CD14-positive monocyte (primary cell): ENCODE measurements at regions not wholly inside any gene's neighbourhood (a gene's known extent, or its start where the extent isn't known, plus 50 kb on each side); places are given as distances from the start of the nearest gene placed in this dataset.

Experiments
- DNase-seq, 3 donors: peaks; one replicate each; pipeline ENCODE4 v3.0.0-alpha.2; 2011 to 2022
- H2AFZ ChIP-seq: 2 replicates; pipeline ENCODE4 v1.6.0; 2012; ENCODE audit warnings: mild to moderate bottlenecking, low read depth, low read length, inconsistent platforms; ENCODE audit not compliant: insufficient read depth, poor library complexity, severe bottlenecking
- H3K27ac ChIP-seq, 2 donors: 1 replicate in 1 of 2; 2 replicates in 1 of 2; pipeline ENCODE4 v1.5.1; 2012 to 2013; ENCODE audit warnings: low read length in 2 of 2, control low read depth in 1 of 2, inconsistent platforms in 1 of 2, low read depth in 1 of 2, mild to moderate bottlenecking in 1 of 2
- H3K27me3 ChIP-seq, 2 donors: one replicate each; pipeline versions ENCODE4 v1.6.0 to v1.6.1; 2011 to 2013; ENCODE audit warnings: low read length in 2 of 2; ENCODE audit not compliant: control insufficient read depth in 2 of 2, insufficient read depth in 2 of 2
- H3K36me3 ChIP-seq, 2 donors: replicated peaks in 1 of 2; 1 replicate in 1 of 2; 2 replicates in 1 of 2; pipeline versions ENCODE4 v1.5.1 to v1.6.1; 2012 to 2013; ENCODE audit warnings: low read length in 2 of 2, control low read depth in 1 of 2, inconsistent platforms in 1 of 2, mild to moderate bottlenecking in 1 of 2; ENCODE audit not compliant: insufficient read depth in 2 of 2, control insufficient read depth in 1 of 2
- H3K4me1 ChIP-seq, 2 donors: 1 replicate in 1 of 2; 2 replicates in 1 of 2; pipeline versions ENCODE4 v1.5.1 to v1.6.1; 2012 to 2013; ENCODE audit warnings: low read length in 2 of 2, control low read depth in 1 of 2, inconsistent platforms in 1 of 2, mild to moderate bottlenecking in 1 of 2, moderate library complexity in 1 of 2; ENCODE audit not compliant: insufficient read depth in 2 of 2, control insufficient read depth in 1 of 2
- H3K4me2 ChIP-seq: replicated peaks from 2 replicates; pipeline ENCODE3; 2012; ENCODE audit warnings: low read length, moderate library complexity, mild to moderate bottlenecking; ENCODE audit not compliant: poor library complexity, severe bottlenecking; ENCODE audit errors: extremely low read depth
- H3K4me3 ChIP-seq, 3 experiments: fragments of 200-600 bp in 1 of 3; sonication (generic) in 1 of 3; replicated peaks in 1 of 3; 1 replicate in 2 of 3; 2 replicates in 1 of 3; pipeline ENCODE4 v1.5.1; 2011 to 2013; ENCODE audit warnings: low read length in 3 of 3, mild to moderate bottlenecking in 3 of 3, control low read depth in 2 of 3, low read depth in 2 of 3, inconsistent platforms in 1 of 3, moderate library complexity in 1 of 3
- H3K79me2 ChIP-seq: 2 replicates; pipeline ENCODE4 v1.6.0; 2012; ENCODE audit warnings: mild to moderate bottlenecking, control low read depth, inconsistent platforms, low read length, moderate library complexity; ENCODE audit not compliant: insufficient read depth
- H3K9ac ChIP-seq: 2 replicates; pipeline ENCODE4 v1.6.0; 2017; ENCODE audit warnings: low read length, mild to moderate bottlenecking; ENCODE audit not compliant: insufficient read depth, poor library complexity, severe bottlenecking
- H3K9me3 ChIP-seq, 2 donors: replicated peaks in 1 of 2; 1 replicate in 1 of 2; 2 replicates in 1 of 2; pipeline versions ENCODE4 v1.5.1 to v1.6.1; 2012 to 2013; ENCODE audit warnings: low read length in 2 of 2, control low read depth in 1 of 2; ENCODE audit not compliant: control insufficient read depth in 1 of 2, insufficient read depth in 1 of 2
- H4K20me1 ChIP-seq: 2 replicates; pipeline ENCODE4 v1.6.0; 2012; ENCODE audit warnings: mild to moderate bottlenecking, low read length, control low read depth, moderate library complexity; ENCODE audit not compliant: insufficient read depth
- H3K27ac Mint-ChIP-seq, 7 donors: one replicate each; pipeline ENCODE4 v1.8.0; 2020; ENCODE audit warnings: mild to moderate bottlenecking in 7 of 7, mixed read lengths in 7 of 7, moderate library complexity in 6 of 7, inconsistent platforms in 2 of 7
- H3K27me3 Mint-ChIP-seq, 3 donors: one replicate each; pipeline ENCODE4 v1.8.0; 2021 to 2022; ENCODE audit warnings: low read depth in 3 of 3, mild to moderate bottlenecking in 3 of 3, mixed read lengths in 3 of 3, moderate library complexity in 3 of 3, inconsistent platforms in 1 of 3
- H3K36me3 Mint-ChIP-seq, 2 donors: one replicate each; pipeline ENCODE4 v1.8.0; 2020; ENCODE audit warnings: mixed read lengths in 2 of 2, inconsistent platforms in 1 of 2, mild to moderate bottlenecking in 1 of 2
- H3K4me1 Mint-ChIP-seq: one replicate; pipeline ENCODE4 v1.8.0; 2020; ENCODE audit warnings: mild to moderate bottlenecking, mixed read lengths
- H3K4me3 Mint-ChIP-seq, 2 donors: one replicate each; pipeline ENCODE4 v1.8.0; 2020; ENCODE audit warnings: mild to moderate bottlenecking in 2 of 2, mixed read lengths in 2 of 2, moderate library complexity in 1 of 2
- H3K9me3 Mint-ChIP-seq, 7 donors: one replicate each; pipeline ENCODE4 v1.8.0; 2020 to 2022; ENCODE audit warnings: mixed read lengths in 7 of 7, mild to moderate bottlenecking in 6 of 7, moderate library complexity in 6 of 7, inconsistent platforms in 2 of 7
- WGBS: methylation state at CpG from one replicate; pipeline ENCODE4 v1.1.5; 2013; ENCODE audit warnings: missing lambda C conversion rate; ENCODE audit not compliant: insufficient coverage; 5-methylcytosine and 5-hydroxymethylcytosine counted together
- intact Hi-C, 2 donors: fragments of 100-400 bp; cut with micrococcal nuclease; formaldehyde crosslinking; loops; one replicate each; pipeline versions ENCODE4 v1.15.0 to v1.15.1; 2023
- TF ChIP-seq, protein P1 (sequence below): fragments of 200-600 bp; IDR thresholded peaks from one replicate; pipeline ENCODE4 v1.8.0; 2022; ENCODE audit warnings: antibody characterized with exemption, mild to moderate bottlenecking

DNA sequence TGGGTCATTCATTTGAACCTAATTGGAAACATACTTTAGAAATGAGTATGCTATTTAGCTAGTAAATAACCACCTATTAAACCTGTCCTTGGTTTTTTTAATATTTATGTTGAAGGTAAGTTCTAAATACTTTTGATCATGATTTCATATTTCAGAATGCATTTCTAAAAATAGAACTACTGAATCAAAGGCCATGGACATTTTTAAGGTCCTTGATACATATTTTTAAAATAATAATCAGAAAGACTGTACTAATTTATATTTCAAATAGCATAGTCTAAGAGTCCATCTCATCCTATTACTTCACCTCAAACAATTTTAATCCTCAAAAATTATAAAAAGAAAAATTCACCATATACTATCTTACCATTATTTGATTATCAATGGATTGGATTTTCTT, 102.1 kb upstream of the AKR1E2 start:
- Histone ChIP-seq H4K20me1 (no peaks in the 10 kb centered on the region), H3K9me3 (no peaks in the 10 kb centered on the region), H3K4me1 (no peaks in the 10 kb centered on the region), H3K4me3 (no peak overlapping the region), H3K4me2 (no peak overlapping the region), H3K36me3 (no peaks in the 10 kb centered on the region), H3K79me2 (no peaks in the 10 kb centered on the region), H3K27me3 (no peaks in the 10 kb centered on the region), H3K27ac (no peak overlapping the region), H2AFZ (no peak overlapping the region), H3K9ac (no peak overlapping the region)
- H3K4me1 Mint-ChIP-seq = no peaks in the 10 kb centered on the region
- no peaks in the 10 kb centered on the region for H3K36me3 Mint-ChIP-seq
- peaks cover 0 to 2% (median 0%) of the 10 kb centered on the region in 7 donors for H3K9me3 Mint-ChIP-seq
- no peak for DNase-seq
- H3K4me3 Mint-ChIP-seq = no peak overlapping the region
- intact Hi-C loops = no loop called here
- TF ChIP-seq, protein P1, sequence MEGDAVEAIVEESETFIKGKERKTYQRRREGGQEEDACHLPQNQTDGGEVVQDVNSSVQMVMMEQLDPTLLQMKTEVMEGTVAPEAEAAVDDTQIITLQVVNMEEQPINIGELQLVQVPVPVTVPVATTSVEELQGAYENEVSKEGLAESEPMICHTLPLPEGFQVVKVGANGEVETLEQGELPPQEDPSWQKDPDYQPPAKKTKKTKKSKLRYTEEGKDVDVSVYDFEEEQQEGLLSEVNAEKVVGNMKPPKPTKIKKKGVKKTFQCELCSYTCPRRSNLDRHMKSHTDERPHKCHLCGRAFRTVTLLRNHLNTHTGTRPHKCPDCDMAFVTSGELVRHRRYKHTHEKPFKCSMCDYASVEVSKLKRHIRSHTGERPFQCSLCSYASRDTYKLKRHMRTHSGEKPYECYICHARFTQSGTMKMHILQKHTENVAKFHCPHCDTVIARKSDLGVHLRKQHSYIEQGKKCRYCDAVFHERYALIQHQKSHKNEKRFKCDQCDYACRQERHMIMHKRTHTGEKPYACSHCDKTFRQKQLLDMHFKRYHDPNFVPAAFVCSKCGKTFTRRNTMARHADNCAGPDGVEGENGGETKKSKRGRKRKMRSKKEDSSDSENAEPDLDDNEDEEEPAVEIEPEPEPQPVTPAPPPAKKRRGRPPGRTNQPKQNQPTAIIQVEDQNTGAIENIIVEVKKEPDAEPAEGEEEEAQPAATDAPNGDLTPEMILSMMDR = no peak
- H3K27me3 Mint-ChIP-seq = no peaks in the 10 kb centered on the region
- no peak overlapping the region for H3K27ac Mint-ChIP-seq

DNA sequence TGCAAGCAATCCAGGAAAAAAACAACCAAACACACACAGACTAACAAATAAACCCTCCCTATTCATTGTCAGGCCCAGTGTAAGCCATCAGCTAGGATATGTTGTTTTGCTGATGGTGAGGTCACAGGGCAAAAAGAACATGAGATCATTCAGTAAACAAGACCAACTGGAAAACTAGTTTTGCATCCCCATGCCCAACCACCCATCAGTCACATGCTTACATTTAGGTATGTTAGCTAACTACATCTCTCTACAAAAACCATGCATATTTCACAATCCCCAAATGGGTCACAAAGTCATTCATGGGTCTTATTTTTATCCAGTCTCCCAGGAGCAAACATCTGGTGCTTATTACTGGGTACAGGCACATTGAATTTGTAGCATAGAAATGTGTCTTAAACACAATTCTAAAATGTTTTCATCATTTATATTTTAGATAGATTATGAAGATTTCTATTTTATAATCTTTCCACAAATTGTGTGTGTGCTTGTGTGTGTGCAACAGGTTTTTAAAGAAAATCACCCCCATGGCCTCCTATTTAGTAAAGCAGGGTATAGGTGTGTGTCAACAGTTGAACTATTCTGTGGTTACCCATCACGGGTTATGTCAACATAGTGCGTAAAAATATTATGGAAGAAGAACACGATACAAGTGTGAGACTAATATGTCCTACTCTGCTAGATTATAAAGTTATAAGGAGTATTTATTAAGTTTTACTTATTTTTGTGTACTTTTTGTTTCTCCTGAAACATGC, 103.8 kb upstream of the AKR1E2 start:
- H2AFZ ChIP-seq = no peak overlapping the region
- no peaks in the 10 kb centered on the region for H3K27me3 ChIP-seq
- Mint-ChIP-seq H3K9me3 (peaks cover 0 to 2% (median 0%) of the 10 kb centered on the region in 7 donors), H3K27me3 (no peaks in the 10 kb centered on the region), H3K36me3 (no peaks in the 10 kb centered on the region), H3K4me3 (no peak overlapping the region), H3K4me1 (no peaks in the 10 kb centered on the region), H3K27ac (no peak overlapping the region)
- H3K27ac ChIP-seq = no peak overlapping the region
- no peaks in the 10 kb centered on the region for H3K4me1 ChIP-seq
- no peak overlapping the region for H3K4me2 ChIP-seq
- no peak for DNase-seq
- intact Hi-C loops = no loop called here
- H3K9ac ChIP-seq = no peak overlapping the region
- no peaks in the 10 kb centered on the region for H3K79me2 ChIP-seq
- H3K36me3 ChIP-seq = no peaks in the 10 kb centered on the region
- no peaks in the 10 kb centered on the region for H4K20me1 ChIP-seq
- no CpG with 5 or more reads among the region's 3 CpGs for whole genome bisulfite sequencing
- TF ChIP-seq, protein P1 = no peak
- H3K9me3 ChIP-seq = no peaks in the 10 kb centered on the region
- no peak overlapping the region for H3K4me3 ChIP-seq
